ENCODE measurements at regions not wholly inside any gene's neighbourhood (a gene's known extent, or its start where the extent isn't known, plus 50 kb on each side); places are given as distances from the start of the nearest gene placed in this dataset.

DNA sequence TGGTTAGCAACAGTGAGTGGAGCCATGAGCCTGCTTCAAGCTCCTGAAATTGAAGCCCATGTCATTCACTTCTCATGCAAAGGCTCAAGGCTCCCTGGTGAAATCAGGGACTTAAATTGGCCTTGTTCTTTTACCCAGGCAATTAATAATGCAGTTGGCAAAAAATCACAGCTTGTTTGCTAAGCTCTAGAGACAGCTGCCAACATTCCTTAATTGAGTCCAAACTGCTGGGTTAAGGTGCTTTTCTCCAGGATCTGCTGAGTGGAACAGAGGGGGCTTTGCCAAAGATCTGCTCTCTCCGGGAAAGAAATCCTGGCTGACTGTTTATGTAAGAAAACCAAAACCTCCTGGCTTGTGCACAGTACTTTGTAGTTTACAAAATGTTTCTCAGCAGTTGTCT, 257.6 kb upstream of the GHITM start:
- Histone ChIP-seq H3K36me3 (ENCODE audit: control insufficient read depth, insufficient read depth, low read length) (no peaks in the 10 kb centered on the region), H3K27me3 (replicated peaks; ENCODE audit: control insufficient read depth, insufficient read depth, low read length) (no peaks in the 10 kb centered on the region), H3K4me3 (replicated peaks; ENCODE audit: low read depth, low read length) (no peak overlapping the region)
- TF ChIP-seq, protein P1, sequence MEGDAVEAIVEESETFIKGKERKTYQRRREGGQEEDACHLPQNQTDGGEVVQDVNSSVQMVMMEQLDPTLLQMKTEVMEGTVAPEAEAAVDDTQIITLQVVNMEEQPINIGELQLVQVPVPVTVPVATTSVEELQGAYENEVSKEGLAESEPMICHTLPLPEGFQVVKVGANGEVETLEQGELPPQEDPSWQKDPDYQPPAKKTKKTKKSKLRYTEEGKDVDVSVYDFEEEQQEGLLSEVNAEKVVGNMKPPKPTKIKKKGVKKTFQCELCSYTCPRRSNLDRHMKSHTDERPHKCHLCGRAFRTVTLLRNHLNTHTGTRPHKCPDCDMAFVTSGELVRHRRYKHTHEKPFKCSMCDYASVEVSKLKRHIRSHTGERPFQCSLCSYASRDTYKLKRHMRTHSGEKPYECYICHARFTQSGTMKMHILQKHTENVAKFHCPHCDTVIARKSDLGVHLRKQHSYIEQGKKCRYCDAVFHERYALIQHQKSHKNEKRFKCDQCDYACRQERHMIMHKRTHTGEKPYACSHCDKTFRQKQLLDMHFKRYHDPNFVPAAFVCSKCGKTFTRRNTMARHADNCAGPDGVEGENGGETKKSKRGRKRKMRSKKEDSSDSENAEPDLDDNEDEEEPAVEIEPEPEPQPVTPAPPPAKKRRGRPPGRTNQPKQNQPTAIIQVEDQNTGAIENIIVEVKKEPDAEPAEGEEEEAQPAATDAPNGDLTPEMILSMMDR (IDR thresholded peaks at IDR 0.05; ENCODE audit: insufficient read depth, low read length, poor library complexity, severe bottlenecking) = no peak
- no peak for DNase-seq (ENCODE audit: extremely low read depth, insufficient read length)

DNA sequence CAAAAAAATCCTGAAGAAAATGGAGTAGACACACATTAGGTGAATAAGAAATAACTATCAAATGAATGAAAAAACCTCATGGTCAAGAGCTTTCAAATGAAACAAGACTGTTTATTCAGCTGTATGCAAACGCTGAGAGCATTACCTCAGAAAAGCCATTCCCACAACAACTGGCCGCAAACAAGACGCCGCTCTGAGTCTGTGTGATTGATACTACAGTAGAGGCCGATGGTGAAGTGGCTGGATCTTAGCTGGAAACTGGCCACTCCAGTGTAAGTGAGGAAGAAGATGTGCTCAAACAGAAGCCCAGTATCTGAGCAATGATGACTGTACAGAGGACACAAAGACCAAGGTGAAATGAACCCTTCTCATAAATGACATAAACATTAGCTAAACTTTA, 252.4 kb upstream of the GHITM start:
- no peak for DNase-seq (ENCODE audit: extremely low read depth, insufficient read length)
- TF ChIP-seq, protein P1 (IDR thresholded peaks at IDR 0.05; ENCODE audit: insufficient read depth, low read length, poor library complexity, severe bottlenecking) = no peak
- no peaks in the 10 kb centered on the region for H3K36me3 ChIP-seq (ENCODE audit: control insufficient read depth, insufficient read depth, low read length)
- H3K4me3 ChIP-seq (replicated peaks; ENCODE audit: low read depth, low read length) = no peak overlapping the region
- no peaks in the 10 kb centered on the region for H3K27me3 ChIP-seq (replicated peaks; ENCODE audit: control insufficient read depth, insufficient read depth, low read length)

DNA sequence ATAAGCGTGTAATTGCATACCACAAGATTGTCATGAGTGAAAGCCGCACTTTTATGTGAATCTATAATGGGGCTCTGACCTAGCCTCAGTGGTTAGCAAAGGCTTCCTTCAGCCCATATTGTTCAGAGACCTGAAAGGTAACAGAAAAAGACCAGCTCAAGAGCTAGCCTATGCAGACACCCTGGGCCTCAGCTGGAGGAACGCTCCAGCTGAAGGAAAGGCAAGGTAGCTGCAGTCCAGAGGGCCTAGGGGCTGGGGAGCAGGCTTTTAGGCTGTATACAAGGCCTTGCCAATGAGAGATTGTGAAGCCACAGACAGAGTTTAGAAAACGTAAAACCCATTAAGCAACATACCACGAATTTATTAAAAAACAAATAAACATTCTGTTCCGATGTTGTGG, 246.6 kb upstream of the GHITM start:
- TF ChIP-seq, protein P1 (IDR thresholded peaks at IDR 0.05; ENCODE audit: insufficient read depth, low read length, poor library complexity, severe bottlenecking) = no peak
- no peak for DNase-seq (ENCODE audit: extremely low read depth, insufficient read length)
- H3K27me3 ChIP-seq (replicated peaks; ENCODE audit: control insufficient read depth, insufficient read depth, low read length) = no peaks in the 10 kb centered on the region
- no peaks in the 10 kb centered on the region for H3K36me3 ChIP-seq (ENCODE audit: control insufficient read depth, insufficient read depth, low read length)
- no peak overlapping the region for H3K4me3 ChIP-seq (replicated peaks; ENCODE audit: low read depth, low read length)

DNA sequence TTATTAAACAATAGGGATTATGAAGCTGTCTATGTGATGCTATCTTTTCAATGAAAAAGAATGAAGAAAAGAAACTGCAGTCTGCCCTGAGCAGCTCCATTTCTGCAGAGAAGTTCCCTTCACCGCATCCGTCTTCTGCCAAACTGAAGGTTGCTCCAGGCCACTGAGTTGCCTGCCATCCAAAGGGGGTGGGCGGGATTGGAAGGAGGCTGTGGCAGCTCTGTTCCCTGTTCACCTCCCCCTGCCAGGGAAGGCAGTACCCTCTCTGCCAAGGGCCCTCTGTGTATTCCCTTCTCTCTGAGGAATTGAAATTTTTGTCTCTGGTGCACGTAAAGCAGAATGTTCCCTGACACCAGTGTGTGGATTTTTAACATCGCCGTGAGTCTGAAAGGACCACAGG, 243.1 kb upstream of the GHITM start:
- TF ChIP-seq, protein P1 (IDR thresholded peaks at IDR 0.05; ENCODE audit: insufficient read depth, low read length, poor library complexity, severe bottlenecking) = no peak
- H3K4me3 ChIP-seq (replicated peaks; ENCODE audit: low read depth, low read length) = no peak overlapping the region
- no peaks in the 10 kb centered on the region for H3K36me3 ChIP-seq (ENCODE audit: control insufficient read depth, insufficient read depth, low read length)
- H3K27me3 ChIP-seq (replicated peaks; ENCODE audit: control insufficient read depth, insufficient read depth, low read length) = no peaks in the 10 kb centered on the region
- DNase-seq (ENCODE audit: extremely low read depth, insufficient read length) = no peak

DNA sequence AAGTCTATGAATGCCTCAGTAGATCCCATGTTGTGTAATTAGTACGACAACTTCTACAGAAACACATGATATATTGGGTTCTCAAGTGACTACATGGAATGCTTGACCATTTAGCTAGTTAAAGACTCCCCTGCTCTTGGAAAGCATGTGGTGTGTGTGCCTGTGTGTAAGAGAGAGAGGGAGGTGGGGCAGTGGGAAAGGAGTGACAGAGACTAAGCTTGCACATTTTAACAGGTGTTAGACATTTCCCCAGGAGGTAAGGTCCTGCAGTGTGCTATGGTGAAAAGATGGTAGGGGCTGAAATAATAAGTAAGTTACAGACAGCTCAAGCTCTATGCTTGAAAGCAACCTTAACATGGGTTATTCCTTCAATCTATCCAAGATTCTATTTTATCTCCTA, 241.7 kb upstream of the GHITM start:
- TF ChIP-seq, protein P1 (IDR thresholded peaks at IDR 0.05; ENCODE audit: insufficient read depth, low read length, poor library complexity, severe bottlenecking) = no peak
- Histone ChIP-seq H3K36me3 (ENCODE audit: control insufficient read depth, insufficient read depth, low read length) (no peaks in the 10 kb centered on the region), H3K4me3 (replicated peaks; ENCODE audit: low read depth, low read length) (no peak overlapping the region), H3K27me3 (replicated peaks; ENCODE audit: control insufficient read depth, insufficient read depth, low read length) (no peaks in the 10 kb centered on the region)
- DNase-seq (ENCODE audit: extremely low read depth, insufficient read length) = no peak

DNA sequence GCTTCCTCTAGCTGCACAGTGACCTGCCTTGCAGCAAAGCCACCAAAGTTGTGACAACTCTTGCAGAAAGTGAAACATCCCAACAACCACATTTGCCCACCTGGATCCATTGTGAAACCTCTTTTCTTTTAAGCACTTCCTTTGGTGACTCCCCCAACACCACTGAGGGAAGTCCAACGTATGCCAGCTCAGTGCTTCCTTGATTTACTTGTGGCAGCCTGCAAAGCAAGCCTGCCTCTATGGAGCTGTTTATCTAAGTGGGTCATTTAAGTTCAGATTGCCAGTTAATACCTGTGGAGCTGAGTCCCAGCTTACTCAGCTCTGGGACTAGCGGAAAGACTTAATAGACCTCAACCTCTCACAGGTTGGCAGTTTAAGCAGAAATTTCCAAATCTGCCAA, 230.8 kb upstream of the GHITM start:
- H3K27me3 ChIP-seq (replicated peaks; ENCODE audit: control insufficient read depth, insufficient read depth, low read length) = no peaks in the 10 kb centered on the region
- TF ChIP-seq, protein P1 (IDR thresholded peaks at IDR 0.05; ENCODE audit: insufficient read depth, low read length, poor library complexity, severe bottlenecking) = no peak
- no peak overlapping the region for H3K4me3 ChIP-seq (replicated peaks; ENCODE audit: low read depth, low read length)
- no peak for DNase-seq (ENCODE audit: extremely low read depth, insufficient read length)
- H3K36me3 ChIP-seq (ENCODE audit: control insufficient read depth, insufficient read depth, low read length) = no peaks in the 10 kb centered on the region

Data from GM06990 (cell line).